Central memory CD8-positive, alpha-beta T cell (primary cell): ENCODE measurements at regions not wholly inside any gene's neighbourhood (a gene's known extent, or its start where the extent isn't known, plus 50 kb on each side); places are given as distances from the start of the nearest gene placed in this dataset.

Source experiments
- ATAC-seq: fragments of 150-1000 bp; cut with Tn5 transposase; replicated peaks from 2 replicates; pipeline ENCODE4 v1.10.0; 2022; ENCODE audit warnings: mild to moderate bottlenecking, moderate FRiP score, moderate number of reproducible peaks; ENCODE audit not compliant: poor library complexity, severe bottlenecking; ENCODE audit errors: extremely low read depth
- DNase-seq, 2 donors: peaks; one replicate each; pipeline ENCODE4 v3.0.0; 2021; ENCODE audit warnings: low spot score in 2 of 2
- H3K27ac Mint-ChIP-seq: one replicate; pipeline ENCODE4 v1.8.0; 2022; ENCODE audit warnings: low read depth, mild to moderate bottlenecking, moderate library complexity, mixed read lengths
- H3K27me3 Mint-ChIP-seq: one replicate; pipeline ENCODE4 v1.8.0; 2022; ENCODE audit warnings: mixed read lengths
- H3K36me3 Mint-ChIP-seq: one replicate; pipeline ENCODE4 v1.8.0; 2022; ENCODE audit warnings: mild to moderate bottlenecking, moderate library complexity, mixed read lengths; ENCODE audit not compliant: insufficient read depth
- H3K4me1 Mint-ChIP-seq: one replicate; pipeline ENCODE4 v1.8.0; 2022; ENCODE audit warnings: mixed read lengths
- H3K4me3 Mint-ChIP-seq: one replicate; pipeline ENCODE4 v1.8.0; 2022; ENCODE audit warnings: mild to moderate bottlenecking, moderate library complexity, mixed read lengths
- H3K9me3 Mint-ChIP-seq: one replicate; pipeline ENCODE4 v1.8.0; 2022; ENCODE audit warnings: mixed read lengths

GRCh38 chr9:18330401-18331309 lies 143.3 kb upstream of the ADAMTSL1 start:
- no peak for DNase-seq
- ATAC-seq, result no peak
- no peaks in the 10 kb centered on the region for H3K27me3 Mint-ChIP-seq
- H3K4me1 Mint-ChIP-seq, result no peaks in the 10 kb centered on the region
- no peaks in the 10 kb centered on the region for H3K36me3 Mint-ChIP-seq
- H3K27ac Mint-ChIP-seq, result no peak overlapping the region
- H3K4me3 Mint-ChIP-seq, result no peak overlapping the region
- no peaks in the 10 kb centered on the region for H3K9me3 Mint-ChIP-seq

GRCh38 chr9:18331310-18331684 lies 142.7 kb upstream of the ADAMTSL1 start:
- H3K27ac Mint-ChIP-seq, result no peak overlapping the region
- DNase-seq (no peak), ATAC-seq (no peak)
- H3K4me1 Mint-ChIP-seq, result no peaks in the 10 kb centered on the region
- no peaks in the 10 kb centered on the region for H3K9me3 Mint-ChIP-seq
- no peaks in the 10 kb centered on the region for H3K27me3 Mint-ChIP-seq
- no peak overlapping the region for H3K4me3 Mint-ChIP-seq
- no peaks in the 10 kb centered on the region for H3K36me3 Mint-ChIP-seq

GRCh38 chr9:18331808-18332209 lies 142.1 kb upstream of the ADAMTSL1 start:
- ATAC-seq (no peak), DNase-seq (no peak)
- Mint-ChIP-seq H3K4me1 (no peaks in the 10 kb centered on the region), H3K36me3 (no peaks in the 10 kb centered on the region), H3K27me3 (no peaks in the 10 kb centered on the region), H3K4me3 (no peak overlapping the region), H3K9me3 (no peaks in the 10 kb centered on the region), H3K27ac (no peak overlapping the region)

- no peaks in the 10 kb centered on the region for H3K4me1 Mint-ChIP-seq
- no peak for ATAC-seq
- H3K4me3 Mint-ChIP-seq, result no peak overlapping the region
- DNase-seq, result no peak
- H3K27me3 Mint-ChIP-seq, result no peaks in the 10 kb centered on the region
- no peaks in the 10 kb centered on the region for H3K36me3 Mint-ChIP-seq
- H3K27ac Mint-ChIP-seq, result no peak overlapping the region
- H3K9me3 Mint-ChIP-seq, result no peaks in the 10 kb centered on the region
Measured at GRCh38 chr9:18333157-18333556, 140.8 kb upstream of the ADAMTSL1 start.

GRCh38 chr9:18335825-18336224 lies 138.1 kb upstream of the ADAMTSL1 start:
- DNase-seq, result no peak
- Mint-ChIP-seq H3K9me3 (peaks cover 13% of the 10 kb centered on the region), H3K4me1 (no peaks in the 10 kb centered on the region), H3K4me3 (no peak overlapping the region), H3K36me3 (no peaks in the 10 kb centered on the region), H3K27me3 (no peaks in the 10 kb centered on the region), H3K27ac (no peak overlapping the region)
- ATAC-seq, result no peak

GRCh38 chr9:18338042-18338441 lies 135.9 kb upstream of the ADAMTSL1 start:
- Mint-ChIP-seq H3K4me1 (no peaks in the 10 kb centered on the region), H3K4me3 (no peak overlapping the region), H3K36me3 (no peaks in the 10 kb centered on the region), H3K27me3 (no peaks in the 10 kb centered on the region), H3K9me3 (peaks cover 18% of the 10 kb centered on the region), H3K27ac (no peak overlapping the region)
- ATAC-seq (no peak), DNase-seq (no peak)

- Mint-ChIP-seq H3K4me1 (no peaks in the 10 kb centered on the region), H3K4me3 (no peak overlapping the region), H3K36me3 (no peaks in the 10 kb centered on the region), H3K27ac (no peak overlapping the region), H3K27me3 (no peaks in the 10 kb centered on the region), H3K9me3 (peaks cover 18% of the 10 kb centered on the region)
- DNase-seq (no peak), ATAC-seq (no peak)
Measured at GRCh38 chr9:18343784-18344183, 130.2 kb upstream of the ADAMTSL1 start.

GRCh38 chr9:18346745-18347144 lies 127.2 kb upstream of the ADAMTSL1 start:
- DNase-seq (no peak), ATAC-seq (no peak)
- Mint-ChIP-seq H3K9me3 (no peaks in the 10 kb centered on the region), H3K4me3 (no peak overlapping the region), H3K4me1 (no peaks in the 10 kb centered on the region), H3K36me3 (no peaks in the 10 kb centered on the region), H3K27ac (no peak overlapping the region), H3K27me3 (no peaks in the 10 kb centered on the region)

GRCh38 chr9:18347386-18348082 lies 126.4 kb upstream of the ADAMTSL1 start:
- Mint-ChIP-seq H3K4me1 (no peaks in the 10 kb centered on the region), H3K27me3 (no peaks in the 10 kb centered on the region), H3K36me3 (no peaks in the 10 kb centered on the region), H3K27ac (no peak overlapping the region), H3K4me3 (no peak overlapping the region), H3K9me3 (no peaks in the 10 kb centered on the region)
- no peak for ATAC-seq
- no peak for DNase-seq

GRCh38 chr9:18348083-18348475 lies 125.9 kb upstream of the ADAMTSL1 start:
- ATAC-seq, result no peak
- Mint-ChIP-seq H3K36me3 (no peaks in the 10 kb centered on the region), H3K4me3 (no peak overlapping the region), H3K27ac (no peak overlapping the region), H3K27me3 (no peaks in the 10 kb centered on the region), H3K9me3 (no peaks in the 10 kb centered on the region), H3K4me1 (no peaks in the 10 kb centered on the region)
- DNase-seq, result no peak

GRCh38 chr9:18349530-18349929 lies 124.4 kb upstream of the ADAMTSL1 start:
- Mint-ChIP-seq H3K4me1 (no peaks in the 10 kb centered on the region), H3K27ac (no peak overlapping the region), H3K9me3 (no peaks in the 10 kb centered on the region), H3K27me3 (no peaks in the 10 kb centered on the region), H3K36me3 (no peaks in the 10 kb centered on the region), H3K4me3 (no peak overlapping the region)
- ATAC-seq (no peak), DNase-seq (no peak)

- DNase-seq, result no peak
- no peaks in the 10 kb centered on the region for H3K36me3 Mint-ChIP-seq
Measured at GRCh38 chr9:18350036-18350435, 123.9 kb upstream of the ADAMTSL1 start.

GRCh38 chr9:18350995-18351595 lies 122.9 kb upstream of the ADAMTSL1 start:
- H3K36me3 Mint-ChIP-seq, result no peaks in the 10 kb centered on the region

More at GRCh38 chr9:18350036-18350435, 123.9 kb upstream of the ADAMTSL1 start:
- Mint-ChIP-seq H3K4me3 (no peak overlapping the region), H3K4me1 (no peaks in the 10 kb centered on the region), H3K27me3 (no peaks in the 10 kb centered on the region), H3K27ac (no peak overlapping the region), H3K9me3 (no peaks in the 10 kb centered on the region)
- no peak for ATAC-seq

More at GRCh38 chr9:18350995-18351595, 122.9 kb upstream of the ADAMTSL1 start:
- H3K27ac Mint-ChIP-seq, result no peak overlapping the region
- no peak for DNase-seq
- H3K9me3 Mint-ChIP-seq, result no peaks in the 10 kb centered on the region
- ATAC-seq, result no peak
- no peaks in the 10 kb centered on the region for H3K4me1 Mint-ChIP-seq
- no peak overlapping the region for H3K4me3 Mint-ChIP-seq
- H3K27me3 Mint-ChIP-seq, result no peaks in the 10 kb centered on the region
